Loucy (cell line): ENCODE measurements at regions not wholly inside any gene's neighbourhood (a gene's known extent, or its start where the extent isn't known, plus 50 kb on each side); places are given as distances from the start of the nearest gene placed in this dataset.

ENCODE experiments used
- H2AFZ ChIP-seq: fragments of 200-600 bp; sonication (generic); 2 replicates; pipeline ENCODE4 v1.6.0; 2016; ENCODE audit warnings: antibody characterized with exemption, mild to moderate bottlenecking, low read length, moderate library complexity
- H3F3A ChIP-seq: fragments of 200-600 bp; 2 replicates; pipeline ENCODE4 v1.6.0; 2016; ENCODE audit warnings: antibody characterized with exemption, low read depth, mild to moderate bottlenecking
- H3K27me3 ChIP-seq: fragments of 200-600 bp; sonication (generic); 2 replicates; pipeline ENCODE4 v1.6.1; 2014; ENCODE audit warnings: low read length, mild to moderate bottlenecking; ENCODE audit not compliant: insufficient read depth, poor library complexity, severe bottlenecking
- H3K36me3 ChIP-seq: fragments of 200-600 bp; sonication (generic); 2 replicates; pipeline ENCODE4 v1.6.1; 2016; ENCODE audit warnings: low read length; ENCODE audit not compliant: insufficient read depth
- H3K4me1 ChIP-seq: fragments of 200-600 bp; sonication (generic); 2 replicates; pipeline ENCODE4 v1.5.1; 2014; ENCODE audit warnings: low read length, mild to moderate bottlenecking; ENCODE audit not compliant: insufficient read depth, poor library complexity, severe bottlenecking
- H3K4me2 ChIP-seq: fragments of 200-600 bp; sonication (generic); 2 replicates; pipeline ENCODE4 v1.6.0; 2014; ENCODE audit warnings: antibody characterized with exemption, low read length, low read depth, mild to moderate bottlenecking; ENCODE audit not compliant: poor library complexity, severe bottlenecking
- H3K4me3 ChIP-seq: fragments of 200-600 bp; sonication (generic); 2 replicates; pipeline ENCODE4 v1.5.1; 2014; ENCODE audit warnings: low read length, mild to moderate bottlenecking, mixed read lengths; ENCODE audit not compliant: poor library complexity, severe bottlenecking
- H3K79me2 ChIP-seq: fragments of 200-600 bp; sonication (generic); 2 replicates; pipeline ENCODE4 v1.6.1; 2014; ENCODE audit warnings: low read length; ENCODE audit not compliant: insufficient read depth
- H3K9ac ChIP-seq: fragments of 200-600 bp; sonication (generic); 2 replicates; pipeline ENCODE4 v1.6.0; 2014; ENCODE audit warnings: mild to moderate bottlenecking, low read depth, low read length, moderate library complexity; ENCODE audit not compliant: poor library complexity, severe bottlenecking
- H3K9me2 ChIP-seq: fragments of 200-600 bp; sonication (generic); replicated peaks from 2 replicates; pipeline ENCODE4 v1.6.1; 2016; ENCODE audit warnings: low read depth, low read length, mixed read lengths
- H3K9me3 ChIP-seq: fragments of 200-600 bp; sonication (generic); 2 replicates; pipeline ENCODE4 v1.6.1; 2014; ENCODE audit warnings: mild to moderate bottlenecking, antibody characterized with exemption, low read length, low read depth; ENCODE audit not compliant: insufficient read depth
- H4K20me1 ChIP-seq: fragments of 200-600 bp; sonication (generic); 2 replicates; pipeline ENCODE4 v1.6.0; 2014; ENCODE audit warnings: antibody characterized with exemption, low read length, mild to moderate bottlenecking; ENCODE audit not compliant: insufficient read depth, poor library complexity, severe bottlenecking
- EZH2phosphoT487 ChIP-seq: fragments of 200-600 bp; IDR thresholded peaks from 2 replicates; pipeline ENCODE4 v1.6.1; 2018; ENCODE audit warnings: antibody characterized with exemption, mild to moderate bottlenecking, moderate library complexity, borderline replicate concordance
- TF ChIP-seq, protein P1 (sequence below): fragments of 200-600 bp; sonication (generic); conservative IDR thresholded peaks from 2 replicates; pipeline ENCODE4 v1.5.1; 2014; ENCODE audit warnings: mild to moderate bottlenecking, antibody characterized with exemption, low read length

DNA sequence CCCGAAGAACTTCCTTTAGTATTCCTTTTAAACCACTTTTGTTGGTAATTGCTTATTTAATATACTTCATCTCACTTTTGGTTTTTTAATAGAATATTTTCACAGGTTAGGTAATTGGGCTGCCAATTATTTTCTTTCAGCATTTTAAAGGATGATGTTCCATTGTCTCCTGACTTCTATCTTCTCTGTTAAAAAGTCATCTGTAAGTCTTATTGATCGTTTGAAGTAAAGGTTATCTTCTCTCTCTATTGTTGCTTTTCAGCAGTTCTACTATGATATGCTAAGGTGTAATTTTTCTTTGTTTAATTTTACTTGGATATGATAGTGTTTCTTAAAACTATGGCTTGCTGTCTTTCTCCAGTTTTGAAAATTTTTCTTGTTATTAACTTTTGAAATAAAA lies 307.5 kb downstream of the MAP2K4 start:
- no peak overlapping the region for H2AFZ ChIP-seq
- H3K4me2 ChIP-seq: no peak overlapping the region
- no peak for TF ChIP-seq EZH2phosphoT487
- TF ChIP-seq, protein P1, sequence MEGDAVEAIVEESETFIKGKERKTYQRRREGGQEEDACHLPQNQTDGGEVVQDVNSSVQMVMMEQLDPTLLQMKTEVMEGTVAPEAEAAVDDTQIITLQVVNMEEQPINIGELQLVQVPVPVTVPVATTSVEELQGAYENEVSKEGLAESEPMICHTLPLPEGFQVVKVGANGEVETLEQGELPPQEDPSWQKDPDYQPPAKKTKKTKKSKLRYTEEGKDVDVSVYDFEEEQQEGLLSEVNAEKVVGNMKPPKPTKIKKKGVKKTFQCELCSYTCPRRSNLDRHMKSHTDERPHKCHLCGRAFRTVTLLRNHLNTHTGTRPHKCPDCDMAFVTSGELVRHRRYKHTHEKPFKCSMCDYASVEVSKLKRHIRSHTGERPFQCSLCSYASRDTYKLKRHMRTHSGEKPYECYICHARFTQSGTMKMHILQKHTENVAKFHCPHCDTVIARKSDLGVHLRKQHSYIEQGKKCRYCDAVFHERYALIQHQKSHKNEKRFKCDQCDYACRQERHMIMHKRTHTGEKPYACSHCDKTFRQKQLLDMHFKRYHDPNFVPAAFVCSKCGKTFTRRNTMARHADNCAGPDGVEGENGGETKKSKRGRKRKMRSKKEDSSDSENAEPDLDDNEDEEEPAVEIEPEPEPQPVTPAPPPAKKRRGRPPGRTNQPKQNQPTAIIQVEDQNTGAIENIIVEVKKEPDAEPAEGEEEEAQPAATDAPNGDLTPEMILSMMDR: no peak
- no peak overlapping the region for H3K9ac ChIP-seq
- H3K4me1 ChIP-seq: no peaks in the 10 kb centered on the region
- H3K36me3 ChIP-seq: no peaks in the 10 kb centered on the region
- no peaks in the 10 kb centered on the region for H3K27me3 ChIP-seq
- peaks cover 23% of the 10 kb centered on the region for H3K9me3 ChIP-seq
- H3K4me3 ChIP-seq: no peak overlapping the region
- no peaks in the 10 kb centered on the region for H4K20me1 ChIP-seq
- H3F3A ChIP-seq: no peaks in the 10 kb centered on the region
- H3K79me2 ChIP-seq: no peaks in the 10 kb centered on the region
- no peaks in the 10 kb centered on the region for H3K9me2 ChIP-seq

DNA sequence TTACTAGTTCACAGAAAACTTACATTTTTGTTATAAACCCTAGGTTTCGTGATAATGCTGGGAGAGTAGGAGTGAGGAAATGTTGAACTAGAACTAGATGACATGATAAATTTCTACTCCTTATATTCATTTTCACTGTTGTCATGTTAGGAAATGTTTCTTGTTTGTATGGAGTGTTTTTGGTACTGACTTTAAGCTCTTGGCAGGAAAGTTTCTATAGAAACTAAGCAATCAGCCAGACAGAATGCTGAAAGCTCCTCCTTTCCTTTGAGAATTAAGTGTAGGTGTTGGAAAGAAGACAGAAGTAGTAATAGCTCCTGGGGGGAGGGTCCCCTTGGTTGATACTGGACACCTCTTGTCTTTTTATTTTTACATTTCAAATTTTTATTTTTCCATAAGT lies 309.8 kb downstream of the MAP2K4 start:
- H3K4me1 ChIP-seq: no peaks in the 10 kb centered on the region
- no peaks in the 10 kb centered on the region for H3K27me3 ChIP-seq
- no peaks in the 10 kb centered on the region for H3F3A ChIP-seq
- no peaks in the 10 kb centered on the region for H3K9me2 ChIP-seq
- no peak overlapping the region for H3K9ac ChIP-seq
- H3K36me3 ChIP-seq: no peaks in the 10 kb centered on the region
- TF ChIP-seq, protein P1: no peak
- TF ChIP-seq EZH2phosphoT487: no peak
- H3K79me2 ChIP-seq: no peaks in the 10 kb centered on the region
- peaks cover 23% of the 10 kb centered on the region for H3K9me3 ChIP-seq
- no peak overlapping the region for H3K4me3 ChIP-seq
- H4K20me1 ChIP-seq: no peaks in the 10 kb centered on the region
- H3K4me2 ChIP-seq: no peak overlapping the region
- no peak overlapping the region for H2AFZ ChIP-seq

DNA sequence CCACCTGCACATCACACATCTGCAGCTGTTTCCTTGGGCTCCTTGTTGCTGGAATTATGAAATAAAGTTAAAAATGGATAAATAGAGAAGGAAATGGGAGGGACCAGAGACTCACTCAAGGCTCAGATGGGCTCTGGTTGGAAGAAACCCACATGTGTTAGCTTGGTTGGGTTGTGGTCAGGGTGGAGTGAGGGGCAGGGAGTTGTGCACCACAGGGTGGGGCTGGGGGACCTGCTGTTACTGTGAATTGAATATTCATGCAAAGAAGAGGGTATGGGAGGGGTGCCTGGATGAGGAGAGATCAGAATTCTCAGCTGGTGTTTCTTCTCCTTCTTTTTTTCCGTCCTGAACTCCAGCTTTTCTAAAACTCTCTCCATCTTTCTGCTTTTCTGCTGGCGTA lies 320.7 kb downstream of the MAP2K4 start:
- Histone ChIP-seq H3K4me1 (no peaks in the 10 kb centered on the region), H3K9me3 (no peaks in the 10 kb centered on the region; the same call in 1 of the 2 replicates), H3K4me2 (no peak overlapping the region), H2AFZ (no peak overlapping the region), H3K36me3 (no peaks in the 10 kb centered on the region), H3K4me3 (no peak overlapping the region), H4K20me1 (no peaks in the 10 kb centered on the region), H3K9me2 (no peaks in the 10 kb centered on the region), H3F3A (no peaks in the 10 kb centered on the region), H3K79me2 (no peaks in the 10 kb centered on the region), H3K9ac (no peak overlapping the region), H3K27me3 (no peaks in the 10 kb centered on the region)
- no peak for TF ChIP-seq EZH2phosphoT487
- TF ChIP-seq, protein P1: no peak
